ENCODE measurements at regions not wholly inside any gene's neighbourhood (a gene's known extent, or its start where the extent isn't known, plus 50 kb on each side); places are given as distances from the start of the nearest gene placed in this dataset.

GRCh38 chr1:60890664-60891063, 191.7 kb upstream of the NFIA start:
- no peak for DNase-seq
- Histone ChIP-seq H3K36me3 (ENCODE audit: control insufficient read depth in 1 of 2, insufficient read depth in 2 of 2, low read depth in 1 of 2, low read length in 2 of 2) (no peaks in the 10 kb centered on the region), H3K27me3 (ENCODE audit: control insufficient read depth in 1 of 2, insufficient read depth in 1 of 2, low read length in 2 of 2) (peaks cover 0 to 14% of the 10 kb centered on the region in 2 experiments), H2BK15ac (ENCODE audit: low read depth, poor library complexity, severe bottlenecking) (no peak overlapping the region), H2BK12ac (ENCODE audit: low read length in 2 of 2) (no peak overlapping the region), H2BK5ac (ENCODE audit: low read depth, low read length, poor library complexity, severe bottlenecking) (no peak overlapping the region), H3K4me2 (ENCODE audit: low read length, poor library complexity, severe bottlenecking) (no peak overlapping the region), H4K8ac (ENCODE audit: low read length) (no peak overlapping the region), H2AFZ (ENCODE audit: low read depth, low read length) (no peak overlapping the region), H3K79me1 (replicated peaks; ENCODE audit: low read length, poor library complexity, severe bottlenecking) (no peaks in the 10 kb centered on the region), H2AK5ac (ENCODE audit: low read length, severe bottlenecking) (no peak overlapping the region), H2BK120ac (ENCODE audit: low read depth, low read length) (no peak overlapping the region), H3K18ac (ENCODE audit: low read depth in 1 of 2, low read length in 2 of 2) (no peak overlapping the region), H3K9me3 (ENCODE audit: control insufficient read depth, low read length) (no peaks in the 10 kb centered on the region), H3K23ac (ENCODE audit: low read length in 2 of 2) (no peak overlapping the region), H3K4me3 (ENCODE audit: insufficient read depth in 1 of 2, low read depth in 1 of 2, low read length in 2 of 2) (no peak overlapping the region), H3K27ac (ENCODE audit: low read length, poor library complexity, severe bottlenecking) (no peak overlapping the region), H4K91ac (ENCODE audit: low read length) (no peak overlapping the region), H3K14ac (ENCODE audit: low read length in 2 of 2) (no peak overlapping the region), H3K4ac (ENCODE audit: low read depth in 1 of 2, low read length in 2 of 2) (no peak overlapping the region), H3K4me1 (ENCODE audit: control insufficient read depth, insufficient read depth, low read depth, low read length) (peaks cover 4% of the 10 kb centered on the region), H3K9ac (ENCODE audit: low read length) (no peak overlapping the region)

GRCh38 chr1:60889709-60890108, 192.7 kb upstream of the NFIA start:
- no peak overlapping the region for H2AFZ ChIP-seq (ENCODE audit: low read depth, low read length)
- no peak overlapping the region for H3K4me2 ChIP-seq (ENCODE audit: low read length, poor library complexity, severe bottlenecking)
- no peak overlapping the region for H3K4me3 ChIP-seq (ENCODE audit: insufficient read depth in 1 of 2, low read depth in 1 of 2, low read length in 2 of 2)
- no peak overlapping the region for H3K18ac ChIP-seq (ENCODE audit: low read depth in 1 of 2, low read length in 2 of 2)
- WGBS, result no CpG with 5 or more reads among the region's 2 CpGs
- H3K23ac ChIP-seq (ENCODE audit: low read length in 2 of 2), result no peak overlapping the region
- no peak overlapping the region for H3K4ac ChIP-seq (ENCODE audit: low read depth in 1 of 2, low read length in 2 of 2)
- H3K4me1 ChIP-seq (ENCODE audit: control insufficient read depth, insufficient read depth, low read depth, low read length), result peaks cover 4% of the 10 kb centered on the region
- no peak overlapping the region for H2AK5ac ChIP-seq (ENCODE audit: low read length, severe bottlenecking)
- H2BK120ac ChIP-seq (ENCODE audit: low read depth, low read length), result no peak overlapping the region
- H2BK15ac ChIP-seq (ENCODE audit: low read depth, poor library complexity, severe bottlenecking), result no peak overlapping the region
- H3K14ac ChIP-seq (ENCODE audit: low read length in 2 of 2), result no peak overlapping the region
- H2BK5ac ChIP-seq (ENCODE audit: low read depth, low read length, poor library complexity, severe bottlenecking), result no peak overlapping the region
- H4K91ac ChIP-seq (ENCODE audit: low read length), result no peak overlapping the region
- no peak overlapping the region for H3K27ac ChIP-seq (ENCODE audit: low read length, poor library complexity, severe bottlenecking)
- DNase-seq, result no peak
- no peak overlapping the region for H4K8ac ChIP-seq (ENCODE audit: low read length)
- no peaks in the 10 kb centered on the region for H3K79me1 ChIP-seq (replicated peaks; ENCODE audit: low read length, poor library complexity, severe bottlenecking)
- no peak overlapping the region for H2BK12ac ChIP-seq (ENCODE audit: low read length in 2 of 2)
- no peaks in the 10 kb centered on the region for H3K9me3 ChIP-seq (ENCODE audit: control insufficient read depth, low read length)
- no peak overlapping the region for H3K9ac ChIP-seq (ENCODE audit: low read length)
- H3K27me3 ChIP-seq (ENCODE audit: control insufficient read depth in 1 of 2, insufficient read depth in 1 of 2, low read length in 2 of 2), result peaks cover 0 to 14% of the 10 kb centered on the region in 2 experiments
- no peaks in the 10 kb centered on the region for H3K36me3 ChIP-seq (ENCODE audit: control insufficient read depth in 1 of 2, insufficient read depth in 2 of 2, low read depth in 1 of 2, low read length in 2 of 2)

GRCh38 chr1:60888126-60888525, 194.2 kb upstream of the NFIA start:
- 74% methylated on average over 3 of the region's 3 CpGs for WGBS
- no peak overlapping the region for H3K4ac ChIP-seq (ENCODE audit: low read depth in 1 of 2, low read length in 2 of 2)
- H3K4me2 ChIP-seq (ENCODE audit: low read length, poor library complexity, severe bottlenecking), result no peak overlapping the region
- no peak overlapping the region for H3K23ac ChIP-seq (ENCODE audit: low read length in 2 of 2)
- no peak overlapping the region for H4K91ac ChIP-seq (ENCODE audit: low read length)
- H2BK5ac ChIP-seq (ENCODE audit: low read depth, low read length, poor library complexity, severe bottlenecking), result no peak overlapping the region
- H3K9me3 ChIP-seq (ENCODE audit: control insufficient read depth, low read length), result no peaks in the 10 kb centered on the region
- H3K4me1 ChIP-seq (ENCODE audit: control insufficient read depth, insufficient read depth, low read depth, low read length), result peaks cover 4% of the 10 kb centered on the region
- H3K27me3 ChIP-seq (ENCODE audit: control insufficient read depth in 1 of 2, insufficient read depth in 1 of 2, low read length in 2 of 2), result peaks cover 0 to 14% of the 10 kb centered on the region in 2 experiments
- no peak overlapping the region for H3K27ac ChIP-seq (ENCODE audit: low read length, poor library complexity, severe bottlenecking)
- H2BK15ac ChIP-seq (ENCODE audit: low read depth, poor library complexity, severe bottlenecking), result no peak overlapping the region
- no peak for DNase-seq
- no peak overlapping the region for H2BK12ac ChIP-seq (ENCODE audit: low read length in 2 of 2)
- H3K9ac ChIP-seq (ENCODE audit: low read length), result no peak overlapping the region
- no peaks in the 10 kb centered on the region for H3K36me3 ChIP-seq (ENCODE audit: control insufficient read depth in 1 of 2, insufficient read depth in 2 of 2, low read depth in 1 of 2, low read length in 2 of 2)
- no peak overlapping the region for H3K14ac ChIP-seq (ENCODE audit: low read length in 2 of 2)
- H3K4me3 ChIP-seq (ENCODE audit: insufficient read depth in 1 of 2, low read depth in 1 of 2, low read length in 2 of 2), result no peak overlapping the region
- H4K8ac ChIP-seq (ENCODE audit: low read length), result no peak overlapping the region
- no peak overlapping the region for H2BK120ac ChIP-seq (ENCODE audit: low read depth, low read length)
- no peaks in the 10 kb centered on the region for H3K79me1 ChIP-seq (replicated peaks; ENCODE audit: low read length, poor library complexity, severe bottlenecking)
- no peak overlapping the region for H2AFZ ChIP-seq (ENCODE audit: low read depth, low read length)
- H2AK5ac ChIP-seq (ENCODE audit: low read length, severe bottlenecking), result no peak overlapping the region
- no peak overlapping the region for H3K18ac ChIP-seq (ENCODE audit: low read depth in 1 of 2, low read length in 2 of 2)

GRCh38 chr1:60886793-60887331, 195.5 kb upstream of the NFIA start:
- Histone ChIP-seq H2BK15ac (ENCODE audit: low read depth, poor library complexity, severe bottlenecking) (no peak overlapping the region), H2BK120ac (ENCODE audit: low read depth, low read length) (no peak overlapping the region), H3K4ac (ENCODE audit: low read depth in 1 of 2, low read length in 2 of 2) (no peak overlapping the region), H4K8ac (ENCODE audit: low read length) (no peak overlapping the region), H2AK5ac (ENCODE audit: low read length, severe bottlenecking) (no peak overlapping the region), H3K27me3 (ENCODE audit: control insufficient read depth in 1 of 2, insufficient read depth in 1 of 2, low read length in 2 of 2) (peaks cover 0 to 14% of the 10 kb centered on the region in 2 experiments), H3K79me1 (replicated peaks; ENCODE audit: low read length, poor library complexity, severe bottlenecking) (no peaks in the 10 kb centered on the region), H4K91ac (ENCODE audit: low read length) (no peak overlapping the region), H3K27ac (ENCODE audit: low read length, poor library complexity, severe bottlenecking) (no peak overlapping the region), H3K18ac (ENCODE audit: low read depth in 1 of 2, low read length in 2 of 2) (no peak overlapping the region), H3K4me3 (ENCODE audit: insufficient read depth in 1 of 2, low read depth in 1 of 2, low read length in 2 of 2) (no peak overlapping the region), H3K23ac (ENCODE audit: low read length in 2 of 2) (no peak overlapping the region), H2BK12ac (ENCODE audit: low read length in 2 of 2) (no peak overlapping the region), H3K4me1 (ENCODE audit: control insufficient read depth, insufficient read depth, low read depth, low read length) (peaks cover 4% of the 10 kb centered on the region), H3K9ac (ENCODE audit: low read length) (no peak overlapping the region), H3K9me3 (ENCODE audit: control insufficient read depth, low read length) (no peaks in the 10 kb centered on the region), H2BK5ac (ENCODE audit: low read depth, low read length, poor library complexity, severe bottlenecking) (no peak overlapping the region), H3K4me2 (ENCODE audit: low read length, poor library complexity, severe bottlenecking) (no peak overlapping the region), H3K36me3 (ENCODE audit: control insufficient read depth in 1 of 2, insufficient read depth in 2 of 2, low read depth in 1 of 2, low read length in 2 of 2) (no peaks in the 10 kb centered on the region), H3K14ac (ENCODE audit: low read length in 2 of 2) (peak overlapping the region in 1 of 2 experiments; percentile 41), H2AFZ (ENCODE audit: low read depth, low read length) (peak overlapping the region; percentile 49)
- DNase-seq, result no peak
- 15% methylated on average over 6 of the region's 6 CpGs for WGBS
